ENCODE measurements at regions not wholly inside any gene's neighbourhood (a gene's known extent, or its start where the extent isn't known, plus 50 kb on each side); places are given as distances from the start of the nearest gene placed in this dataset.

GRCh38 chr2:6657855-6658254 is 207.9 kb downstream of the CMPK2 start:
- TF ChIP-seq CTCF (conservative IDR thresholded peaks at IDR 0.05; ENCODE audit: low read depth, low read length), result no peak
- no peak for TF ChIP-seq EZH2 (IDR thresholded peaks at IDR 0.05; ENCODE audit: low read length, unreplicated experiment)
